ENCODE measurements at regions not wholly inside any gene's neighbourhood (a gene's known extent, or its start where the extent isn't known, plus 50 kb on each side); places are given as distances from the start of the nearest gene placed in this dataset.

GRCh38 chr6:168130697-168131371, 51.8 kb upstream of the FRMD1 start:
- TF ChIP-seq CTCF (IDR thresholded peaks at IDR 0.05) = no peak
- no peak for TF ChIP-seq EZH2 (IDR thresholded peaks at IDR 0.05; ENCODE audit: borderline replicate concordance, insufficient read depth, low read depth, low read length, poor library complexity, severe bottlenecking)
